Sigmoid colon (tissue), 6 donors: ENCODE measurements at regions not wholly inside any gene's neighbourhood (a gene's known extent, or its start where the extent isn't known, plus 50 kb on each side); places are given as distances from the start of the nearest gene placed in this dataset.

Source experiments
- DNase-seq: peaks from one replicate; pipeline ENCODE4 v3.0.0-alpha.2; 2019
- H3K27ac ChIP-seq, 4 donors: fragments of 200-600 bp; sonication (generic); one replicate each; pipeline ENCODE4 v1.5.1; 2016 to 2019; ENCODE audit warnings: mild to moderate bottlenecking in 1 of 4
- H3K27me3 ChIP-seq, 3 donors: fragments of 200-600 bp; sonication (generic); one replicate each; pipeline ENCODE4 v1.5.1; 2019; ENCODE audit warnings: mild to moderate bottlenecking in 1 of 3
- H3K36me3 ChIP-seq, 4 donors: fragments of 200-600 bp; sonication (generic); one replicate each; pipeline ENCODE4 v1.5.1; 2016 to 2019
- H3K4me1 ChIP-seq, 4 donors: fragments of 200-600 bp; sonication (generic); one replicate each; pipeline ENCODE4 v1.5.1; 2017 to 2019
- H3K4me3 ChIP-seq, 4 donors: fragments of 200-600 bp; sonication (generic); one replicate each; pipeline ENCODE4 v1.5.1; 2017 to 2019; ENCODE audit warnings: mild to moderate bottlenecking in 2 of 4, moderate library complexity in 1 of 4
- H3K9me3 ChIP-seq, 4 donors: fragments of 200-600 bp in 3 of 4; sonication (generic) in 3 of 4; one replicate each; pipeline versions ENCODE4 v1.5.1 to v1.6.1; 2013 to 2019
- CTCF ChIP-seq, 4 experiments: fragments of 450-650 bp in 3 of 4; fragments of 200-600 bp in 1 of 4; IDR thresholded peaks; one replicate each; pipeline ENCODE4 v1.5.1; 2016 to 2019; ENCODE audit warnings: antibody characterized with exemption in 4 of 4, mild to moderate bottlenecking in 3 of 4, moderate library complexity in 2 of 4
- EP300 ChIP-seq, 4 donors: sonication (generic); formaldehyde crosslinking; IDR thresholded peaks; one replicate each; pipeline ENCODE4 v1.6.1; 2017; ENCODE audit warnings: antibody characterized with exemption in 4 of 4
- POLR2A ChIP-seq, 2 donors: fragments of 450-650 bp; IDR thresholded peaks; one replicate each; pipeline ENCODE4 v1.6.1; 2016; ENCODE audit warnings: antibody characterized with exemption in 2 of 2, mild to moderate bottlenecking in 2 of 2, moderate library complexity in 2 of 2
- POLR2AphosphoS5 ChIP-seq, 4 donors: sonication (generic); formaldehyde crosslinking; IDR thresholded peaks; one replicate each; pipeline ENCODE4 v1.6.1; 2017; ENCODE audit warnings: antibody characterized with exemption in 4 of 4
- WGBS, 2 donors: extraction: QIAGEN DNeasy Blood & Tissue Kit; methylation state at CpG; one replicate each; pipeline ENCODE4 v1.1.7; 2013; 5-methylcytosine and 5-hydroxymethylcytosine counted together
- intact Hi-C: fragments of 100-400 bp; cut with DNase I; formaldehyde crosslinking; loops from one replicate; pipeline ENCODE4 v1.15.1; 2023
- donor health status: healthy with polysubstance abuse.
- donor health status: healthy.

- WGBS, 2 donors: 83 to 90% methylated on average over 1 of the region's 1 CpG
- peaks cover 0 to 2% (median 0%) of the 10 kb centered on the region in 4 donors for H3K4me1 ChIP-seq
- intact Hi-C loops: no loop called here
- no peak overlapping the region for H3K4me3 ChIP-seq
- H3K27ac ChIP-seq: no peak overlapping the region
- peaks cover 0 to under 1% (median 0%) of the 10 kb centered on the region in 4 donors for H3K9me3 ChIP-seq
- H3K36me3 ChIP-seq: no peaks in the 10 kb centered on the region
- TF ChIP-seq EP300 (IDR thresholded peaks at IDR 0.05) (no peak), CTCF (IDR thresholded peaks at IDR 0.05) (no peak), POLR2A (IDR thresholded peaks at IDR 0.05) (no peak), POLR2AphosphoS5 (IDR thresholded peaks at IDR 0.05) (no peak)
- no peak for DNase-seq
- no peaks in the 10 kb centered on the region for H3K27me3 ChIP-seq
Measured at GRCh38 chr2:18763338-18763737, 174.0 kb upstream of the NT5C1B start.

- Histone ChIP-seq H3K36me3 (no peaks in the 10 kb centered on the region), H3K9me3 (no peaks in the 10 kb centered on the region), H3K4me3 (no peak overlapping the region), H3K4me1 (peaks cover 0 to 2% (median 0%) of the 10 kb centered on the region in 4 donors), H3K27me3 (no peaks in the 10 kb centered on the region), H3K27ac (no peak overlapping the region)
- intact Hi-C loops: no loop called here
- 5 to 20% methylated on average over 1 of the region's 1 CpG for WGBS, 2 donors
- no peak for DNase-seq
- TF ChIP-seq POLR2A (IDR thresholded peaks at IDR 0.05) (no peak), CTCF (IDR thresholded peaks at IDR 0.05) (no peak), POLR2AphosphoS5 (IDR thresholded peaks at IDR 0.05) (no peak), EP300 (IDR thresholded peaks at IDR 0.05) (no peak)
Measured at GRCh38 chr2:18762667-18763066, 173.3 kb upstream of the NT5C1B start.

GRCh38 chr2:18754286-18754685, 164.9 kb upstream of the NT5C1B start:
- Histone ChIP-seq H3K27me3 (no peaks in the 10 kb centered on the region), H3K9me3 (no peaks in the 10 kb centered on the region), H3K27ac (no peak overlapping the region), H3K36me3 (no peaks in the 10 kb centered on the region), H3K4me1 (peaks cover 0 to 11% (median 5%) of the 10 kb centered on the region in 4 donors), H3K4me3 (no peak overlapping the region)
- 91 to 93% methylated on average over 1 of the region's 1 CpG for WGBS, 2 donors
- TF ChIP-seq CTCF (IDR thresholded peaks at IDR 0.05): no peak
- TF ChIP-seq POLR2AphosphoS5 (IDR thresholded peaks at IDR 0.05): no peak
- TF ChIP-seq POLR2A (IDR thresholded peaks at IDR 0.05): no peak
- no peak for TF ChIP-seq EP300 (IDR thresholded peaks at IDR 0.05)
- DNase-seq: no peak
- intact Hi-C loops: no loop called here

GRCh38 chr2:18753722-18754121, 164.4 kb upstream of the NT5C1B start:
- TF ChIP-seq POLR2AphosphoS5 (IDR thresholded peaks at IDR 0.05) (peak in 3 of 4 donors; percentile 30 to 62 (median 42)), POLR2A (IDR thresholded peaks at IDR 0.05) (no peak)
- intact Hi-C loops: loop anchor here (2.0 kb wide), 1 partner anchor 227 kb away; no protein-coding TSS in a partner anchor

GRCh38 chr2:18752667-18753422, 163.5 kb upstream of the NT5C1B start:
- no peaks in the 10 kb centered on the region for H3K27me3 ChIP-seq
- H3K27ac ChIP-seq: no peak overlapping the region
- no peaks in the 10 kb centered on the region for H3K9me3 ChIP-seq
- H3K4me1 ChIP-seq: peaks cover 0 to 11% (median 5%) of the 10 kb centered on the region in 4 donors
- TF ChIP-seq POLR2A (IDR thresholded peaks at IDR 0.05) (no peak), CTCF (IDR thresholded peaks at IDR 0.05) (no peak), EP300 (IDR thresholded peaks at IDR 0.05) (no peak), POLR2AphosphoS5 (IDR thresholded peaks at IDR 0.05) (no peak)
- H3K4me3 ChIP-seq: no peak overlapping the region
- no peak for DNase-seq
- H3K36me3 ChIP-seq: no peaks in the 10 kb centered on the region
- intact Hi-C loops: loop anchor here (2.0 kb wide), 1 partner anchor 228 kb away; no protein-coding TSS in a partner anchor
- WGBS, 2 donors: 66 to 75% methylated on average over 6 of the region's 6 CpGs

More at GRCh38 chr2:18753722-18754121, 164.4 kb upstream of the NT5C1B start:
- no peak overlapping the region for H3K27ac ChIP-seq
- no peaks in the 10 kb centered on the region for H3K36me3 ChIP-seq
- H3K4me1 ChIP-seq: peaks cover 0 to 11% (median 5%) of the 10 kb centered on the region in 4 donors
- no peaks in the 10 kb centered on the region for H3K9me3 ChIP-seq
- no peaks in the 10 kb centered on the region for H3K27me3 ChIP-seq
- no peak for DNase-seq
- H3K4me3 ChIP-seq: no peak overlapping the region
- 89 to 91% methylated on average over 4 of the region's 4 CpGs for WGBS, 2 donors
